IMR-90 (cell line): ENCODE measurements at regions not wholly inside any gene's neighbourhood (a gene's known extent, or its start where the extent isn't known, plus 50 kb on each side); places are given as distances from the start of the nearest gene placed in this dataset.

Experiments used
- ATAC-seq: fragments of 200-7000 bp; cut with Tn5 transposase; 2 replicates; pipeline ENCODE4 v1.9.1; 2020; ENCODE audit warnings: low read depth, mild to moderate bottlenecking, moderate library complexity
- BruUV-seq: library from RNA; stranded (reverse); fragments of 400-500 nt; replicated peaks from 2 replicates; lab custom pipeline; 2021; lab: Mats Ljungman, UMichigan
- CTCF ChIA-PET: fragments of 300-600 bp; formaldehyde crosslinking; extraction: SDS; loops from one replicate; lab custom pipeline; 2021; ENCODE audit warnings: antibody characterized with exemption; lab: Yijun Ruan, JAX
- POLR2A ChIA-PET: fragments of 300-600 bp; sonication (Branson Sonifier 250); formaldehyde crosslinking; loops from one replicate; lab custom pipeline; 2022; ENCODE audit warnings: antibody characterized with exemption; ENCODE audit not compliant: unreplicated experiment; lab: Charles Lee
- DNase-seq: peaks from one replicate; pipeline ENCODE4 v3.0.0; 2013
- H2AFZ ChIP-seq: replicated peaks from 2 replicates; pipeline ENCODE3; 2013; ENCODE audit warnings: low read length, mild to moderate bottlenecking; ENCODE audit not compliant: poor library complexity
- H2AK5ac ChIP-seq: 2 replicates; pipeline ENCODE4 v1.6.1; 2013; ENCODE audit warnings: low read depth, low read length, inconsistent platforms
- H2AK9ac ChIP-seq: replicated peaks from 2 replicates; pipeline ENCODE3; 2013; ENCODE audit warnings: mild to moderate bottlenecking, low read depth, low read length, moderate library complexity; ENCODE audit not compliant: poor library complexity
- H2BK120ac ChIP-seq: 2 replicates; pipeline ENCODE4 v1.6.1; 2013; ENCODE audit warnings: low read depth, low read length, inconsistent platforms
- H2BK15ac ChIP-seq: 3 replicates; pipeline ENCODE4 v1.6.1; 2013; ENCODE audit warnings: low read depth, low read length, inconsistent platforms
- H2BK20ac ChIP-seq: 2 replicates; pipeline ENCODE4 v1.6.1; 2013; ENCODE audit warnings: low read depth, mild to moderate bottlenecking, inconsistent platforms, low read length, moderate library complexity
- H2BK5ac ChIP-seq: 2 replicates; pipeline ENCODE4 v1.6.1; 2013; ENCODE audit warnings: mild to moderate bottlenecking, low read depth, low read length, inconsistent platforms; ENCODE audit not compliant: poor library complexity, severe bottlenecking
- H3K14ac ChIP-seq: replicated peaks from 2 replicates; pipeline ENCODE4 v1.6.1; 2013; ENCODE audit warnings: low read depth, low read length, inconsistent platforms
- H3K18ac ChIP-seq: 2 replicates; pipeline ENCODE4 v1.6.1; 2013; ENCODE audit warnings: low read depth, low read length, control low read depth
- H3K23ac ChIP-seq: 2 replicates; pipeline ENCODE4 v1.6.1; 2013; ENCODE audit warnings: low read depth, low read length, inconsistent platforms
- H3K27ac ChIP-seq: 2 replicates; pipeline ENCODE4 v1.5.1; 2013; ENCODE audit warnings: mild to moderate bottlenecking, control low read depth, low read length; ENCODE audit not compliant: insufficient read depth
- H3K27me3 ChIP-seq: 2 replicates; pipeline ENCODE4 v1.6.1; 2013; ENCODE audit warnings: low read length; ENCODE audit not compliant: control insufficient read depth, insufficient read depth
- H3K36me3 ChIP-seq: 2 replicates; pipeline ENCODE4 v1.6.1; 2013; ENCODE audit warnings: low read length, mixed read lengths; ENCODE audit not compliant: control insufficient read depth, insufficient read depth
- H3K4ac ChIP-seq: 2 replicates; pipeline ENCODE4 v1.6.1; 2013; ENCODE audit warnings: low read depth, low read length, inconsistent platforms
- H3K4me1 ChIP-seq: 2 replicates; pipeline ENCODE4 v1.6.1; 2013; ENCODE audit warnings: low read length, mixed read lengths; ENCODE audit not compliant: control insufficient read depth, insufficient read depth
- H3K4me2 ChIP-seq: 2 replicates; pipeline ENCODE4 v1.6.1; 2013; ENCODE audit warnings: low read depth, mild to moderate bottlenecking, control low read depth, low read length, moderate library complexity
- H3K4me3 ChIP-seq: 2 replicates; pipeline ENCODE4 v1.5.1; 2013; ENCODE audit warnings: low read depth, mild to moderate bottlenecking, control low read depth, low read length, moderate library complexity; ENCODE audit not compliant: insufficient read depth
- H3K56ac ChIP-seq: 2 replicates; pipeline ENCODE4 v1.6.1; 2013; ENCODE audit warnings: low read length, inconsistent platforms; ENCODE audit not compliant: insufficient read depth; ENCODE audit errors: extremely low read depth
- H3K79me1 ChIP-seq, 2 experiments: 2 replicates each; pipeline ENCODE4 v1.6.1; 2013; ENCODE audit warnings: low read length in 2 of 2, inconsistent platforms in 1 of 2, low read depth in 1 of 2
- H3K9ac ChIP-seq: 2 replicates; pipeline ENCODE4 v1.6.1; 2013; ENCODE audit warnings: low read depth, low read length, control low read depth
- H3K9me1 ChIP-seq: 2 replicates; pipeline ENCODE4 v1.6.1; 2013; ENCODE audit warnings: low read length, inconsistent platforms; ENCODE audit not compliant: insufficient read depth
- H3K9me3 ChIP-seq: 2 replicates; pipeline ENCODE4 v1.6.1; 2013; ENCODE audit warnings: low read length; ENCODE audit not compliant: control insufficient read depth, insufficient read depth
- H4K20me1 ChIP-seq: 2 replicates; pipeline ENCODE4 v1.6.1; 2013; ENCODE audit warnings: low read length, inconsistent platforms; ENCODE audit not compliant: insufficient read depth
- H4K5ac ChIP-seq: 2 replicates; pipeline ENCODE4 v1.6.1; 2013; ENCODE audit warnings: mild to moderate bottlenecking, low read depth, low read length, control low read depth
- H4K8ac ChIP-seq, 2 experiments: 2 replicates each; pipeline ENCODE4 v1.6.1; 2013; ENCODE audit warnings: low read depth in 2 of 2, low read length in 2 of 2, control low read depth in 1 of 2, inconsistent platforms in 1 of 2
- H4K91ac ChIP-seq: 2 replicates; pipeline ENCODE4 v1.6.1; 2013; ENCODE audit warnings: low read depth, low read length, inconsistent platforms; ENCODE audit not compliant: insufficient read depth
- CHD1 ChIP-seq: IDR thresholded peaks from 2 replicates; pipeline ENCODE4 v1.6.1; 2012; ENCODE audit warnings: low read depth, low read length, improper control_type of control experiment
- SMC3 ChIP-seq: fragments of 150-350 bp; IDR thresholded peaks from 2 replicates; pipeline ENCODE4 v1.6.1; 2016; ENCODE audit warnings: low read depth, mild to moderate bottlenecking, antibody characterized with exemption, low read length, moderate library complexity
- dilution Hi-C: fragments of 300-500 bp; cut with HindIII; formaldehyde crosslinking; loops from one replicate; pipeline ENCODE4 v1.14.3; 2018; ENCODE audit warnings: low sequenced_read_pairs; ENCODE audit not compliant: unreplicated experiment
- in situ Hi-C: fragments of 300-500 bp; cut with MboI; formaldehyde crosslinking; loops from 3 replicates; pipeline ENCODE4 v1.14.3; 2019; ENCODE audit warnings: low sequenced_read_pairs, inconsistent platforms, mixed read lengths
- intact Hi-C: fragments of 100-400 bp; cut with micrococcal nuclease; formaldehyde crosslinking; loops from 2 replicates; pipeline ENCODE4 v1.10.0; 2022

GRCh38 chr18:1483385-1483784 lies 578.7 kb downstream of the ADCYAP1 start:
- no peak overlapping the region for H3K56ac ChIP-seq
- no peak overlapping the region for H3K4me3 ChIP-seq
- H2AFZ ChIP-seq, result no peak overlapping the region
- intact Hi-C loops, result no loop called here
- in situ Hi-C loops, result no loop called here
- dilution Hi-C loops, result no loop called here
- H2BK15ac ChIP-seq, result no peak overlapping the region
- no peaks in the 10 kb centered on the region for H3K79me1 ChIP-seq
- no peak overlapping the region for H3K27ac ChIP-seq
- H4K8ac ChIP-seq, result no peak overlapping the region
- H4K91ac ChIP-seq, result no peak overlapping the region
- no peak overlapping the region for H2BK5ac ChIP-seq
- TF ChIP-seq CHD1 (no peak), SMC3 (no peak)
- H3K4me1 ChIP-seq, result no peaks in the 10 kb centered on the region
- H4K20me1 ChIP-seq, result no peaks in the 10 kb centered on the region
- H4K5ac ChIP-seq, result no peak overlapping the region
- no peak overlapping the region for H2BK20ac ChIP-seq
- H3K18ac ChIP-seq, result no peak overlapping the region
- no TSS peak for BruUV-seq
- ATAC-seq (no peak), DNase-seq (no peak)
- H3K23ac ChIP-seq, result no peak overlapping the region
- H2BK120ac ChIP-seq, result no peak overlapping the region
- no peak overlapping the region for H3K4me2 ChIP-seq
- ChIA-PET POLR2A (no interaction called here), CTCF (no interaction called here)
- H3K14ac ChIP-seq, result no peak overlapping the region
- no peaks in the 10 kb centered on the region for H3K9me1 ChIP-seq
- H3K36me3 ChIP-seq, result no peaks in the 10 kb centered on the region
- H3K9ac ChIP-seq, result no peak overlapping the region
- H3K4ac ChIP-seq, result no peak overlapping the region
- H2AK9ac ChIP-seq, result no peak overlapping the region
- peaks cover 8% of the 10 kb centered on the region; the same call in 1 of the 2 replicates for H3K9me3 ChIP-seq
- H2AK5ac ChIP-seq, result no peak overlapping the region
- no peaks in the 10 kb centered on the region for H3K27me3 ChIP-seq
